GM19438 (cell line): ENCODE measurements at regions not wholly inside any gene's neighbourhood (a gene's known extent, or its start where the extent isn't known, plus 50 kb on each side); places are given as distances from the start of the nearest gene placed in this dataset.
"Not testable (repeated sequence)": the region's sequence is repeated elsewhere in the genome, so short reads cannot be mapped to it uniquely, and the experiment has no call there.

ENCODE experiments used
- ATAC-seq: cut with Tn5 transposase; IDR thresholded peaks from one replicate; pipeline ENCODE4 v1.9.1; 2021; ENCODE audit warnings: low read depth; ENCODE audit not compliant: unreplicated experiment

- no peak for ATAC-seq
Observed at GRCh38 chr5:110977915-110978314, 93.6 kb upstream of the TSLP start.

- ATAC-seq = not testable (repeated sequence)
Observed at GRCh38 chr5:110985882-110986281, 85.6 kb upstream of the TSLP start.

DNA sequence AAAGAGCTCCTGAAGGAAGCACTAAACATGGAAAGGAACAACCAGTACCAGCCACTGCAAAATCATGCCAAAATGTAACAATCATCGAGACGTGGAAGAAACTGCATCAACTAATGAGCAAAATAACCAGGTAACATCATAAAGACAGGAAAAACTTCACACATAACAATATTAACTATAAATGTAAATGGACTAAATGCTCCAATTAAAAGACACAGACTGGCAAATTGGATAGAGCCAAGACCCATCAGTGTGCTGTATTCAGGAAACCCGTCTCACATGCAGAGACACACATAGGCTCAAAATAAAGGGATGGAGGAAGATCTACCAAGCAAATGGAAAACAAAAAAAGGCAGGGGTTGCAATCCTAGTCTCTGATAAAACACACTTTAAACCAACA lies 83.9 kb upstream of the TSLP start:
- ATAC-seq = not testable (repeated sequence)

DNA sequence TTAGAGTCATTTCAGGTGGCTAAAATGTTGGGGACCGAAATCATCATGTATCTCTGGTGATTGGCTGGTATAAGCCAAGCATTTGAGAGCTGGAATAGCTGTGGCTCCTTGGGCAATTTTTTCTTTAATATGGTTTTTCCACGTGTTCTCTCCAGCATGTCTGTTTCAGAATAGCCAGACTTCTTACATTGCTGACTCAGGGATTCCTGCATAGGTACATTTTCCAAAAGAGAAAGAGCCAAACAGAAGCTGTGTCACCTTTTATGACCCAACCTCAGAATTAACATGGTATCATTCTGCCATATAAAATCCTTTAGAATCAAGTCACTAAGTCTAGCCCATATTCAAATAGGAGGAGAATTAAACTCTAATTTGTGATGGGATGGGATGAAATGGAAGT lies 74.8 kb upstream of the TSLP start:
- no peak for ATAC-seq

- ATAC-seq = no peak
Observed at GRCh38 chr5:111002036-111002435, 69.5 kb upstream of the TSLP start.

GRCh38 chr5:111003623-111004022 lies 67.9 kb upstream of the TSLP start:
- ATAC-seq = no peak

DNA sequence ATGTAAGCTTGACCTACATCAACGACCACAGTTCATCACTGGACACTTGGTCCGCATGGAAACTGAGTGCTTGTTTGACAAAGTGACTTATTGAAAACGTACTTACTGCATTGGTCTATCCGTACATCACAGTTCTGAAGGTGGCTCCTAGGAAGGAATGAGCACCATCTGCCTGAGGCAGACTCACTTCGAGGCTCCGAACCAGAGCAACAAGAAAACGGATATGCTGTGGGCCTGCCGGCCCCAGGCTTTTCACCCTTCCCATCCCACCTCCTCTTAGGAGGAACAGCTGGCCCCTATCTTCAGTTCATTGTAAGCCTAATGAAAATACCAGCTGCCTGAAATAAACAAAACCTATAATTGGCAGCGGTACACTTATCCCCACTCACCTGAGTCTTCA lies 67.2 kb upstream of the TSLP start:
- ATAC-seq = no peak

DNA sequence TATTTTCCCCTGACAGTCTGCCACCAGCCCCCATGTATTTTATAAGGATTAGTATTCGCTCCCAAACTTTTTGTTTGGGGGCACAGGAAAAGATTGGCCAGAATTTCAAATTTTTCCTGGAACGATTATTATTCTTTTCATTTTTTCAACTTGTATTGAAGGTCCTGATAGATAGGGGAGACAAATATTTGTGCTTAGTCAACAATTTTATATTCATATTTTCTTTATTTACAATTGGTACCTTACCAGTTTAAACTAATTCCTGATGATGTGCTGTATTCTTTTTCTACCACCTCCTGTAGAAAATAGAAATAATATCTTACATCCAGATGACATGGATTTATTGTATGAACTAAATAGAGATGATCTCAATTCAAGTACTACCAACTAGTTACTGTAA lies 60.7 kb upstream of the TSLP start:
- ATAC-seq = no peak

- ATAC-seq = no peak
Observed at GRCh38 chr5:111013011-111013410, 58.5 kb upstream of the TSLP start.

GRCh38 chr5:111016801-111017200 lies 54.7 kb upstream of the TSLP start:
- no peak for ATAC-seq

DNA sequence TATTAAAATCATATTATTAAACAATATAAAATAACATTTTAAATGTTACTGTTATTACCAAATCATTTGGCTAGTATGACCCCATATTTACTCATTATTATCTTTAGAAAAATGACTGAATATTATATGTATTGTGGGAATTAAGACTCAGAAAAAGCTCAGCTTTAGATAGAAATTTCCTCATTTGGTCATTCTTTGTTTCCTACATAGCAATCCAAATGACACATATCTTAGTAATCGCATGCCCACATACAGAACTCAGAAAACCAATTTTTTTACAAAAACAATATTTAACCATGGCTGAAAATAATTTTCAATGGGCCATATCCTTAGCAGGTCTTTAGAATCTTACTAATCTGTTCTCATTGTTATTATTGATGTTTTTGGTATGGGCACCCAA lies 53.8 kb upstream of the TSLP start:
- ATAC-seq = no peak
